LNCAP (cell line): ENCODE measurements at regions not wholly inside any gene's neighbourhood (a gene's known extent, or its start where the extent isn't known, plus 50 kb on each side); places are given as distances from the start of the nearest gene placed in this dataset.

Source experiments
- CTCF ChIP-seq: fragments of 450-650 bp; IDR thresholded peaks from 2 replicates; pipeline ENCODE4 v1.5.1; 2017; ENCODE audit warnings: mild to moderate bottlenecking

- no peak for TF ChIP-seq CTCF
These were observed 743.5 kb upstream of the ARPP21 start for GRCh38 chr3:34895841-34896240.

- no peak for TF ChIP-seq CTCF
These were observed 720.3 kb upstream of the ARPP21 start for GRCh38 chr3:34919025-34919424.

GRCh38 chr3:34920806-34921205 lies 718.5 kb upstream of the ARPP21 start:
- TF ChIP-seq CTCF: no peak

GRCh38 chr3:34924961-34925360 lies 714.4 kb upstream of the ARPP21 start:
- TF ChIP-seq CTCF: no peak

GRCh38 chr3:34925851-34926250 lies 713.5 kb upstream of the ARPP21 start:
- no peak for TF ChIP-seq CTCF

GRCh38 chr3:34929036-34929435 lies 710.3 kb upstream of the ARPP21 start:
- no peak for TF ChIP-seq CTCF

GRCh38 chr3:34934660-34935059 lies 704.7 kb upstream of the ARPP21 start:
- no peak for TF ChIP-seq CTCF

GRCh38 chr3:34938784-34939183 lies 700.5 kb upstream of the ARPP21 start:
- no peak for TF ChIP-seq CTCF
